NB4 (cell line): ENCODE measurements at regions not wholly inside any gene's neighbourhood (a gene's known extent, or its start where the extent isn't known, plus 50 kb on each side); places are given as distances from the start of the nearest gene placed in this dataset.

Source experiments
- CTCF ChIP-seq: IDR thresholded peaks from one replicate; pipeline ENCODE4 v1.5.1; 2012; ENCODE audit warnings: low read depth, low read length
- POLR2A ChIP-seq: IDR thresholded peaks from 2 replicates; pipeline ENCODE4 v1.6.1; 2011; ENCODE audit warnings: mild to moderate bottlenecking; ENCODE audit not compliant: insufficient read length; ENCODE audit errors: extremely low read depth

- TF ChIP-seq POLR2A (no peak), CTCF (no peak)
Measured at GRCh38 chr6:76135481-76135880, 63.0 kb upstream of the IMPG1 start.
